ENCODE measurements at regions not wholly inside any gene's neighbourhood (a gene's known extent, or its start where the extent isn't known, plus 50 kb on each side); places are given as distances from the start of the nearest gene placed in this dataset.

GRCh38 chr12:30043151-30043847, 259.6 kb upstream of the TMTC1 start:
- in situ Hi-C loops (cut with HindIII; ENCODE audit: low sequenced_read_pairs), result loop anchor here (10.0 kb wide), 1 partner anchor 62 kb away; no protein-coding TSS in a partner anchor

- in situ Hi-C loops (cut with HindIII; ENCODE audit: low sequenced_read_pairs), result loop anchor here (10.0 kb wide), 1 partner anchor 64 kb away; no protein-coding TSS in a partner anchor
Observed at GRCh38 chr12:30041096-30041495, 257.4 kb upstream of the TMTC1 start.

GRCh38 chr12:30030693-30031374, 247.1 kb upstream of the TMTC1 start:
- in situ Hi-C loops (cut with HindIII; ENCODE audit: low sequenced_read_pairs), result no loop called here

- in situ Hi-C loops (cut with HindIII; ENCODE audit: low sequenced_read_pairs), result loop anchor here (5.0 kb wide), 1 partner anchor 59 kb away; no protein-coding TSS in a partner anchor
Observed at GRCh38 chr12:30026621-30027234, 243.0 kb upstream of the TMTC1 start.

- in situ Hi-C loops (cut with HindIII; ENCODE audit: low sequenced_read_pairs), result loop anchor here (5.0 kb wide), 1 partner anchor 58 kb away; no protein-coding TSS in a partner anchor
Observed at GRCh38 chr12:30025317-30025716, 241.6 kb upstream of the TMTC1 start.

GRCh38 chr12:30023186-30023585, 239.4 kb upstream of the TMTC1 start:
- in situ Hi-C loops (cut with HindIII; ENCODE audit: low sequenced_read_pairs), result no loop called here

GRCh38 chr12:30021051-30021833, 237.5 kb upstream of the TMTC1 start:
- in situ Hi-C loops (cut with HindIII; ENCODE audit: low sequenced_read_pairs), result no loop called here

- in situ Hi-C loops (cut with HindIII; ENCODE audit: low sequenced_read_pairs), result no loop called here
Observed at GRCh38 chr12:30019366-30020140, 235.8 kb upstream of the TMTC1 start.

- in situ Hi-C loops (cut with HindIII; ENCODE audit: low sequenced_read_pairs), result no loop called here
Observed at GRCh38 chr12:30016540-30017055, 232.9 kb upstream of the TMTC1 start.

- in situ Hi-C loops (cut with HindIII; ENCODE audit: low sequenced_read_pairs), result no loop called here
Observed at GRCh38 chr12:30015631-30016337, 232.0 kb upstream of the TMTC1 start.

- in situ Hi-C loops (cut with HindIII; ENCODE audit: low sequenced_read_pairs), result no loop called here
Observed at GRCh38 chr12:30014991-30015390, 231.2 kb upstream of the TMTC1 start.

GRCh38 chr12:30012816-30013450, 229.2 kb upstream of the TMTC1 start:
- in situ Hi-C loops (cut with HindIII; ENCODE audit: low sequenced_read_pairs), result no loop called here

- in situ Hi-C loops (cut with HindIII; ENCODE audit: low sequenced_read_pairs), result no loop called here
Observed at GRCh38 chr12:30010071-30011052, 226.6 kb upstream of the TMTC1 start.

- in situ Hi-C loops (cut with HindIII; ENCODE audit: low sequenced_read_pairs), result no loop called here
Observed at GRCh38 chr12:30006021-30006420, 222.3 kb upstream of the TMTC1 start.

- in situ Hi-C loops (cut with HindIII; ENCODE audit: low sequenced_read_pairs), result no loop called here
Observed at GRCh38 chr12:30003321-30003720, 219.6 kb upstream of the TMTC1 start.

GRCh38 chr12:30002677-30003076, 218.9 kb upstream of the TMTC1 start:
- in situ Hi-C loops (cut with HindIII; ENCODE audit: low sequenced_read_pairs), result no loop called here

- in situ Hi-C loops (cut with HindIII; ENCODE audit: low sequenced_read_pairs), result no loop called here
Observed at GRCh38 chr12:30000401-30000800, 216.7 kb upstream of the TMTC1 start.

GRCh38 chr12:29996993-29997392, 213.3 kb upstream of the TMTC1 start:
- in situ Hi-C loops (cut with HindIII; ENCODE audit: low sequenced_read_pairs), result loop anchor here (5.0 kb wide), 1 partner anchor 75 kb away; no protein-coding TSS in a partner anchor
